ENCODE measurements at regions not wholly inside any gene's neighbourhood (a gene's known extent, or its start where the extent isn't known, plus 50 kb on each side); places are given as distances from the start of the nearest gene placed in this dataset.

DNA sequence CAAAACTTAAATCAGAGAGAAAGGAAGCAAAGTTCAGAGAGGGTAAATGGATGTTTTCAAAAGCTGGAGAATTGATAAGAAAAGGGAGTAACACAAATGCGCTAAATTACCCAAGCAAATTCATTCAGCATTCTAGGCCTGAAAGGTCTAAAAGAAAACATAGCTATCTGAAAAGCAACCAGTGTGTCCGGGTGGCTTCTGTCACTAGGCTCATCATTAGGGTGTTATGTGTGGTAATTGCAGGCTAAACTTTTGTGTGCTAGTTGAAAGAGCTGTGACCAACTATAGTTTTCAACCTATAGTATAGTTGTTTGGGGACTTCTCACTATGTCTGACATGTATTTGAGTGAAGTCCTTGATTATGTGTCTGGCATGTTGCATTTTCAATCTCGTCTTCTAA lies 839.6 kb upstream of the ZEB2 start:
- TF ChIP-seq, protein P1, sequence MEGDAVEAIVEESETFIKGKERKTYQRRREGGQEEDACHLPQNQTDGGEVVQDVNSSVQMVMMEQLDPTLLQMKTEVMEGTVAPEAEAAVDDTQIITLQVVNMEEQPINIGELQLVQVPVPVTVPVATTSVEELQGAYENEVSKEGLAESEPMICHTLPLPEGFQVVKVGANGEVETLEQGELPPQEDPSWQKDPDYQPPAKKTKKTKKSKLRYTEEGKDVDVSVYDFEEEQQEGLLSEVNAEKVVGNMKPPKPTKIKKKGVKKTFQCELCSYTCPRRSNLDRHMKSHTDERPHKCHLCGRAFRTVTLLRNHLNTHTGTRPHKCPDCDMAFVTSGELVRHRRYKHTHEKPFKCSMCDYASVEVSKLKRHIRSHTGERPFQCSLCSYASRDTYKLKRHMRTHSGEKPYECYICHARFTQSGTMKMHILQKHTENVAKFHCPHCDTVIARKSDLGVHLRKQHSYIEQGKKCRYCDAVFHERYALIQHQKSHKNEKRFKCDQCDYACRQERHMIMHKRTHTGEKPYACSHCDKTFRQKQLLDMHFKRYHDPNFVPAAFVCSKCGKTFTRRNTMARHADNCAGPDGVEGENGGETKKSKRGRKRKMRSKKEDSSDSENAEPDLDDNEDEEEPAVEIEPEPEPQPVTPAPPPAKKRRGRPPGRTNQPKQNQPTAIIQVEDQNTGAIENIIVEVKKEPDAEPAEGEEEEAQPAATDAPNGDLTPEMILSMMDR (IDR thresholded peaks at IDR 0.05; ENCODE audit: control insufficient read depth, insufficient read depth, low read depth, low read length, missing control alignments) = no peak
- no peak for DNase-seq (ENCODE audit: low read depth)
- H3K4me3 ChIP-seq (ENCODE audit: control insufficient read depth, low read depth, low read length) = no peak overlapping the region

DNA sequence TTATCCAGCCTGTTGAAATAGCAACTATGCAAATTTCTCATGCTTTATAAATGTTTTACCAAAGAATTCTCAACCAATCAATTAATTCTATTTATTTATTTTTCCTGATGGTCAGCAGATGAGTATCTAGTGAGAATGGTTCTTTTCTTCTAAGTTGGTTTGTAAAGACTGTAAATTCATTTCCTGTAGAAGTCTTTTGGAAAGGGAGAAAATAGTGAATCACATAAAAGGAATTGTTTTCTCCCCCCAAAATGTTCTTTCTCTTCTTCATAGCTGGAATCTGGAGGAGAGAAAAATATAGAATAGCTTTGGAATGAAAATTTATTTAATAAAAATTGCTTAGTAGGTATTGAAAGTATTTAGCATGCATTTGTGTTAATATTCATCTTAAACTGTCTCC lies 836.1 kb upstream of the ZEB2 start:
- TF ChIP-seq, protein P1 (IDR thresholded peaks at IDR 0.05; ENCODE audit: control insufficient read depth, insufficient read depth, low read depth, low read length, missing control alignments) = no peak
- no peak overlapping the region for H3K4me3 ChIP-seq (ENCODE audit: control insufficient read depth, low read depth, low read length)
- DNase-seq (ENCODE audit: low read depth) = no peak

DNA sequence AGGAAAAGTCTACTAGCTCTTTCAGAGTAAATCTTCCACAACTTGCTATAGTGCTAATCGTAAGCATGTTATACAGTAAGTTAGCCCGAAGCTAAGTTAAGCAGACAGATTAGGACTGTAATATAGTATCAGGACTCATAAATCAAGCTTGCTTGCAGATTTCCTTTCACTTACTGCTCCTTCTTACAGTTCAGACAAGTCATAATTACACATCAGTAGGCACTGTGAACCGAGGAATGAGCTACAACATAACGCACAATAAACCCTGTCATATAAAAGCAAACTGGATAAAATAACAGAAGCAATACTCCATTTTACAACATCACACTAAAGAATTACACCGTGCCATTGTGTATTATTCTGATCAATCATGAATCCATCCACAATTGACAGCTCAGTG lies 832.6 kb upstream of the ZEB2 start:
- H3K4me3 ChIP-seq (ENCODE audit: control insufficient read depth, low read depth, low read length) = no peak overlapping the region
- TF ChIP-seq, protein P1 (IDR thresholded peaks at IDR 0.05; ENCODE audit: control insufficient read depth, insufficient read depth, low read depth, low read length, missing control alignments) = no peak
- no peak for DNase-seq (ENCODE audit: low read depth)

DNA sequence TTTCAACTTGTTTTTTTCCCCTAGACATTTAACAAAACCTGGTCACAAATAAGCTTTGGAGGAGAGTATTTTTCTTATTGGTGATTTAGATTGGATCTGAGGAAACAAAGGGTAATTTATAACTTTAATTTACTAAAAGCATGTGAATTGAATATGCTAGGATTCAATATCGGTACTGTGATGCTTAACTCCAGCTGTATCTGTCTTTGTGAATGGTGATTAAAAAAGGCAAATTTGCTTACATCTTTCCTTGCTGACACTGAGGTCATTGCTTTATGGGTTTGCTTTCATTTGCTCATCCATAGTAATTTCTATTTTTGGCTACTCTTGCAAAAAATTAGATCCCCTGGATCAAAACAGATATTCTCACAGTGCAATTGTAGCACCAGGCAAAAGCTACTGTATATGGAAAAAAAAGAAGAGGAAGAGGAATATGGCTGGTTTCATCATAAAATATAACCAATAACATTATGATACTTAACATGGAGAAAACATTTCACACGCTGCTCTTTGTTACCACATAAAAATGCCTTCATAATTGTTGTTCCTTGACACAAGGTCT lies 832.0 kb upstream of the ZEB2 start:
- no peak overlapping the region for H3K4me3 ChIP-seq (ENCODE audit: control insufficient read depth, low read depth, low read length)
- TF ChIP-seq, protein P1 (IDR thresholded peaks at IDR 0.05; ENCODE audit: control insufficient read depth, insufficient read depth, low read depth, low read length, missing control alignments) = no peak
- DNase-seq (ENCODE audit: low read depth) = no peak

DNA sequence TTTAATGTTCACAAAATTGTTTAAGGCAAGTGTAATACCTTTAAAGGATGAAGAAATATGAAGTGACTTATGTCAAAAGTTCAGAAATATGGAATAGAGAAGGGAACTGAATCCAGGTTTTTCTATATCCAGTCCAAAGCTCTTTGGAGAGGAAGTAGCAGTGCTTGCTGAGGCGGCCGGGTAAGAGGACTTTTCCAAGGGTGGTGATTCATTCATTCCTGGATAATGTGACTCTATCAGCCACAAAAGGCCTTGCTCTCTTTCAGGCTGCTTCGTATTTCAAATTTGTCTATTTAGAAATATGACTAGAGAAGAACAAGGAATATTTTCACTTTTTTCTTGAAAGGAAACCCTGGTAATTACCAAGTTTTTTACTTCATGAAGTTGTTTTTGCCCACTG lies 830.1 kb upstream of the ZEB2 start:
- DNase-seq (ENCODE audit: low read depth) = peak; percentile 50
- TF ChIP-seq, protein P1 (IDR thresholded peaks at IDR 0.05; ENCODE audit: control insufficient read depth, insufficient read depth, low read depth, low read length, missing control alignments) = no peak
- H3K4me3 ChIP-seq (ENCODE audit: control insufficient read depth, low read depth, low read length) = no peak overlapping the region

DNA sequence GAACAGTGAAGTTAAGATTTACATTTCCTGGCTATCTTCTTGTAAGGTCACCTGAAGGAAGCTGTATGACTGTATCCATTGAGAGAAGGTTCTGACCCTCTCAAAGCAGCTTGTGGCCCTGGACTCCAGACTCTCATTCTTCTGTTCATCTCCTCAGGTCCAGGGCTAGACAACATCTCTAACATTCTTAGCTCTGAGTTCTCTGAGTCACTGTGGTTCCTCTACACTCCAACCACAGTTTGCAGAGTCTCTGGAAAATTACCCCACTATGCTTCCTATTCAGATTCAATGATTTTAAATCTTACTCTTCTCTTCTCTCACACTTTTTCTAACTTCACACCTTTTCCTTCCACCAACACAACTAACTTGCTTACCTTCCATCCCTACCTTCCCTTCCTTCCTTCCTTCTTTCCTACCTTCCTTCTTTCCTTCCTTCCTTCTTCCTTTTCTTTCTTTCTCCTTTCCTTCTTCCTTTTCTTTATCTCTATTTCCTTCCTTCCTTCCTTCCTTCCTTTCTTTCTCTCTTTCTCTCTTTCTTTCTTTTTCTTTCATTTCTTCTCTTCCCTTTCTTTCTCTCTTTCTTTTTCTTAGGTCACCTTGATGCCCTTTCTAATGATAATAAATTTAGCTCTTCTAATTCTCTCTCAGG lies 824.3 kb upstream of the ZEB2 start:
- H3K4me3 ChIP-seq (ENCODE audit: control insufficient read depth, low read depth, low read length) = no peak overlapping the region
- DNase-seq (ENCODE audit: low read depth) = no peak
- TF ChIP-seq, protein P1 (IDR thresholded peaks at IDR 0.05; ENCODE audit: control insufficient read depth, insufficient read depth, low read depth, low read length, missing control alignments) = no peak
